ENCODE measurements at regions not wholly inside any gene's neighbourhood (a gene's known extent, or its start where the extent isn't known, plus 50 kb on each side); places are given as distances from the start of the nearest gene placed in this dataset.
"Not testable (repeated sequence)": the region's sequence is repeated elsewhere in the genome, so short reads cannot be mapped to it uniquely, and the experiment has no call there.

DNA sequence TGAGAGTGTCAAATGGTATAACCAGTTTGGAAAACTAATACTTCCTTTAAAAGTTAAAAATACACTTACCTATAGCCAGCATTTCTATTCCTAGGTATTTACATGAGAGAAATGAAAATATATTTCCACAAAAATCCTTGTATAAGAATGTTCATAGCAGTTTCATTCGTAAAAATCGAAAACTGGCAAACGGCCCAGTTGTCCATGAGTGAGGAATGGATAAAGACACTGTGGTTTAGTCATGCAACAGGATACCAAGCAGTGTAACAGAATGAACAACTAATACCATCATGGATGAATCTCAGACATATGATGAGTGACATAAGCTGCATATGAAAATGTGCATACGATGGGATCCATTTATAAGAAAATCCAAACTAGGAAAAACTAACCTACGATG lies 136.7 kb downstream of the MACROH2A1 start:
- Histone ChIP-seq H3K23ac (ENCODE audit: low read length) (no peak overlapping the region), H3K4me1 (ENCODE audit: control insufficient read depth in 1 of 2, insufficient read depth in 2 of 2, low read length in 2 of 2) (no peaks in the 10 kb centered on the region), H4K12ac (ENCODE audit: low read depth, low read length) (no peak overlapping the region), H3K36me3 (ENCODE audit: control insufficient read depth in 1 of 2, insufficient read depth in 2 of 2, low read length in 2 of 2) (no peaks in the 10 kb centered on the region), H2AK5ac (ENCODE audit: low read length) (no peak overlapping the region), H3K79me2 (ENCODE audit: control insufficient read depth, insufficient read depth, low read length, poor library complexity) (no peaks in the 10 kb centered on the region), H4K91ac (ENCODE audit: low read depth, low read length) (no peak overlapping the region), H3K9ac (ENCODE audit: low read length) (no peak overlapping the region), H4K8ac (ENCODE audit: low read depth, low read length) (no peak overlapping the region), H3K27me3 (ENCODE audit: insufficient read depth, low read length) (no peaks in the 10 kb centered on the region), H3K18ac (ENCODE audit: low read length) (no peak overlapping the region), H2AFZ (ENCODE audit: insufficient read depth, low read length, poor library complexity) (no peak overlapping the region), H3K4me3 (ENCODE audit: low read depth, low read length) (no peak overlapping the region), H3K4me2 (ENCODE audit: low read length) (no peak overlapping the region), H3K27ac (ENCODE audit: low read depth, low read length) (no peak overlapping the region), H2BK5ac (ENCODE audit: low read depth, low read length, poor library complexity) (no peak overlapping the region), H2BK120ac (ENCODE audit: insufficient read depth, low read length, poor library complexity) (no peak overlapping the region), H2BK12ac (ENCODE audit: low read length) (no peak overlapping the region), H3K79me1 (ENCODE audit: low read length) (no peaks in the 10 kb centered on the region), H3K14ac (ENCODE audit: low read length) (no peak overlapping the region), H3K9me3 (ENCODE audit: insufficient read depth, low read depth, low read length) (no peaks in the 10 kb centered on the region), H3K4ac (ENCODE audit: low read depth, low read length) (no peak overlapping the region)
- WGBS (ENCODE audit: extremely low coverage, insufficient coverage, insufficient read length): no CpG with 5 or more reads among the region's 5 CpGs
- DNase-seq: no peak

DNA sequence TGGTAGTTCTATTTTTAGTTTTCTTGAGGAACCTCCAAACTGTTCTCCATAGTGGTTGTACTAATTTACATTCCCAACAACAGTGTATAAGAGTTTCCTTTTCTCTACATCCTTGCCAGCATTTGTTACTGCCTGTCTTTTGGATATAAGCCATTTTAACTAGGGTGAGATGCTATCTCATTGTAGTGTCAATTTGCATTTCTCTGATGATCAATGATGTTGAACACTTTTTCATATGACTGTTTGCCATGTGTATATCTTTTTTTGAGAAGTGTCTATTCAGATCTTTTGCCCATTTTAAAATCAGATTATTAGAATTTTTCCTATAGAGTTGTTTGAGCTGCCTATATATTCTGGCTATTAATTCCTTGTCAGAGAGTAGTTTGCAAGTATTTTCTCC lies 138.9 kb downstream of the MACROH2A1 start:
- not testable (repeated sequence) for H3K9me3 ChIP-seq (ENCODE audit: insufficient read depth, low read depth, low read length)

DNA sequence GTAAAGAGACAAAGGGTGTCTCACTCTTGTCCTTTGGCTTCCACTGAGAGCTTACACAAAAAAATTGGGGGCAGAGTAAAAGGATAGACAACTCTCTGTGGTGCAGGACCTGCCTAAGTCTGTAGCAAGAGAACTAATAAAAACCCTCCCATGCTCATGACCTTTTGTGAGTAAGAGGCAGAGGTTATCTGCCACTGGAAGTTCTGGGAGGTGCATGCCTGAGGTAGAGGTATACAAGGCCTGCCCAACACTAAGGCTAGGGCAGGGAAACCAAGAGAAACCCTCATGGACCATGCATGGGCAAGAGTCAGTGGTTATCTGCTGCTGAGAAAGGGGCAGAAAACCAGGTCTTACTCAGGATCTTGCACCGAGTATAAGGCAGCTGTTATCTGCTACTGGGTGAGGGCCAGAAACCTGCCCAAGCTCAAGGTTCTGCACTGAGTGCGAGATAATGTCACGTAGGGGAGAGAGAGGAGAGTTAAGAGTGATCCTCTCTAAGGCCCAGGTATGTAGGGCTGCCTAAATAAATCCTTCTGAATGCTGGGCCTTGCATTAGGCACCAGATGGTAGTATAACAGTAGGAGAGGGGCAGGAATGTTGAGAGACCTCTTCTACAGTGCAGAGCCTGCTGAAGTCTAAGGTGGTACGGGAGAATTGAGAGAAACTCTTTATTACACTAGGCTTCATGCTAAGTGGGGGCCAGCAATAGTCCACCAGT lies 143.4 kb downstream of the MACROH2A1 start:
- H3K9ac ChIP-seq (ENCODE audit: low read length): no peak overlapping the region
- no peaks in the 10 kb centered on the region for H3K79me2 ChIP-seq (ENCODE audit: control insufficient read depth, insufficient read depth, low read length, poor library complexity)
- H3K18ac ChIP-seq (ENCODE audit: low read length): no peak overlapping the region
- no peak overlapping the region for H3K4ac ChIP-seq (ENCODE audit: low read depth, low read length)
- H4K12ac ChIP-seq (ENCODE audit: low read depth, low read length): no peak overlapping the region
- no peaks in the 10 kb centered on the region for H3K79me1 ChIP-seq (ENCODE audit: low read length)
- no peaks in the 10 kb centered on the region for H3K9me3 ChIP-seq (ENCODE audit: insufficient read depth, low read depth, low read length)
- no peaks in the 10 kb centered on the region for H3K27me3 ChIP-seq (ENCODE audit: insufficient read depth, low read length)
- peaks cover 0 to 3% of the 10 kb centered on the region in 2 experiments for H3K4me1 ChIP-seq (ENCODE audit: control insufficient read depth in 1 of 2, insufficient read depth in 2 of 2, low read length in 2 of 2)
- no peak overlapping the region for H2BK120ac ChIP-seq (ENCODE audit: insufficient read depth, low read length, poor library complexity)
- H3K14ac ChIP-seq (ENCODE audit: low read length): no peak overlapping the region
- H3K4me2 ChIP-seq (ENCODE audit: low read length): no peak overlapping the region
- no peak overlapping the region for H2BK5ac ChIP-seq (ENCODE audit: low read depth, low read length, poor library complexity)
- WGBS (ENCODE audit: extremely low coverage, insufficient coverage, insufficient read length): no CpG with 5 or more reads among the region's 4 CpGs
- H2AFZ ChIP-seq (ENCODE audit: insufficient read depth, low read length, poor library complexity): no peak overlapping the region
- no peak overlapping the region for H3K27ac ChIP-seq (ENCODE audit: low read depth, low read length)
- no peak overlapping the region for H4K8ac ChIP-seq (ENCODE audit: low read depth, low read length)
- no peak overlapping the region for H4K91ac ChIP-seq (ENCODE audit: low read depth, low read length)
- no peak overlapping the region for H3K23ac ChIP-seq (ENCODE audit: low read length)
- H3K4me3 ChIP-seq (ENCODE audit: low read depth, low read length): no peak overlapping the region
- H2AK5ac ChIP-seq (ENCODE audit: low read length): no peak overlapping the region
- H2BK12ac ChIP-seq (ENCODE audit: low read length): no peak overlapping the region
- no peaks in the 10 kb centered on the region for H3K36me3 ChIP-seq (ENCODE audit: control insufficient read depth in 1 of 2, insufficient read depth in 2 of 2, low read length in 2 of 2)
- DNase-seq: no peak

More for the DNA sequence above, 138.9 kb downstream of the MACROH2A1 start:
- not testable (repeated sequence) for H3K79me1 ChIP-seq (ENCODE audit: low read length); H3K4me3 ChIP-seq (ENCODE audit: low read depth, low read length); H4K12ac ChIP-seq (ENCODE audit: low read depth, low read length); H3K27ac ChIP-seq (ENCODE audit: low read depth, low read length); H2AFZ ChIP-seq (ENCODE audit: insufficient read depth, low read length, poor library complexity); H3K36me3 ChIP-seq (ENCODE audit: control insufficient read depth in 1 of 2, insufficient read depth in 2 of 2, low read length in 2 of 2); H3K4ac ChIP-seq (ENCODE audit: low read depth, low read length); H4K91ac ChIP-seq (ENCODE audit: low read depth, low read length); H3K18ac ChIP-seq (ENCODE audit: low read length); H3K9ac ChIP-seq (ENCODE audit: low read length); H4K8ac ChIP-seq (ENCODE audit: low read depth, low read length); H3K4me1 ChIP-seq (ENCODE audit: control insufficient read depth in 1 of 2, insufficient read depth in 2 of 2, low read length in 2 of 2); H2BK12ac ChIP-seq (ENCODE audit: low read length); H2BK5ac ChIP-seq (ENCODE audit: low read depth, low read length, poor library complexity); DNase-seq; H3K4me2 ChIP-seq (ENCODE audit: low read length); H2BK120ac ChIP-seq (ENCODE audit: insufficient read depth, low read length, poor library complexity); H3K14ac ChIP-seq (ENCODE audit: low read length); H3K23ac ChIP-seq (ENCODE audit: low read length); H2AK5ac ChIP-seq (ENCODE audit: low read length); H3K79me2 ChIP-seq (ENCODE audit: control insufficient read depth, insufficient read depth, low read length, poor library complexity); H3K27me3 ChIP-seq (ENCODE audit: insufficient read depth, low read length)

DNA sequence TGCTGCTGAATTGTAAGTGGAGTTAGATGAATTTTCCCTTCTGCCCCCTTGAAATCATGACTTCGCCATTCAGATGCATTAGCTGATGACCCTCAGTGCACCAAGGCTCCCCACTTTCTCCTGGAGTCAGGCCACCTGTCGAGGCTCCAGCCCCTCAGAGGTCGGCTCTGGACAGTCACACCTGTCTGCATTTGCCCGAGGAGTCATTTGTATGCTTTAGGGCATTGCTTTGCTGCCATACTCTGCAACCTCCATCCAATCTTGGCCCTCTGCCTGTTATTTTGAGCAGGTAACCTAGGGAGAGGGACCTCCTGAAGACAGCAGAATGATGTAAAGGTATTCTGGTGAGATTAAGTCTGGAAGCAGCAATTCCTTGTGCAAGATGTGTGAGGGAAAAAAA lies 144.8 kb downstream of the MACROH2A1 start:
- Histone ChIP-seq H3K4me2 (ENCODE audit: low read length) (no peak overlapping the region), H4K91ac (ENCODE audit: low read depth, low read length) (no peak overlapping the region), H3K36me3 (ENCODE audit: control insufficient read depth in 1 of 2, insufficient read depth in 2 of 2, low read length in 2 of 2) (no peaks in the 10 kb centered on the region), H2AFZ (ENCODE audit: insufficient read depth, low read length, poor library complexity) (no peak overlapping the region), H2BK5ac (ENCODE audit: low read depth, low read length, poor library complexity) (no peak overlapping the region), H4K12ac (ENCODE audit: low read depth, low read length) (no peak overlapping the region), H3K79me2 (ENCODE audit: control insufficient read depth, insufficient read depth, low read length, poor library complexity) (no peaks in the 10 kb centered on the region), H4K8ac (ENCODE audit: low read depth, low read length) (no peak overlapping the region), H3K9ac (ENCODE audit: low read length) (no peak overlapping the region), H3K9me3 (ENCODE audit: insufficient read depth, low read depth, low read length) (no peaks in the 10 kb centered on the region), H2AK5ac (ENCODE audit: low read length) (no peak overlapping the region), H3K14ac (ENCODE audit: low read length) (no peak overlapping the region), H3K23ac (ENCODE audit: low read length) (no peak overlapping the region), H3K4ac (ENCODE audit: low read depth, low read length) (no peak overlapping the region), H2BK12ac (ENCODE audit: low read length) (no peak overlapping the region), H3K27ac (ENCODE audit: low read depth, low read length) (no peak overlapping the region), H3K27me3 (ENCODE audit: insufficient read depth, low read length) (no peaks in the 10 kb centered on the region), H3K79me1 (ENCODE audit: low read length) (no peaks in the 10 kb centered on the region), H3K18ac (ENCODE audit: low read length) (no peak overlapping the region), H3K4me1 (ENCODE audit: control insufficient read depth in 1 of 2, insufficient read depth in 2 of 2, low read length in 2 of 2) (peaks cover 0 to 3% of the 10 kb centered on the region in 2 experiments), H2BK120ac (ENCODE audit: insufficient read depth, low read length, poor library complexity) (no peak overlapping the region), H3K4me3 (ENCODE audit: low read depth, low read length) (no peak overlapping the region)
- DNase-seq: no peak
- no CpG with 5 or more reads among the region's 4 CpGs for WGBS (ENCODE audit: extremely low coverage, insufficient coverage, insufficient read length)
